WTC11 (cell line): ENCODE measurements at regions not wholly inside any gene's neighbourhood (a gene's known extent, or its start where the extent isn't known, plus 50 kb on each side); places are given as distances from the start of the nearest gene placed in this dataset.

Experiments used
- ATAC-seq: fragments of 200-7000 bp; cut with Tn5 transposase; 2 replicates; pipeline ENCODE4 v1.10.0; 2021; ENCODE audit warnings: mild to moderate bottlenecking, moderate library complexity
- CTCF ChIA-PET: fragments of 300-600 bp; sonication (Branson Sonifier 250); formaldehyde crosslinking; loops from one replicate; lab custom pipeline; 2021; ENCODE audit warnings: antibody characterized with exemption; lab: Charles Lee
- POLR2A ChIA-PET: fragments of 350-600 bp; sonication (Branson Sonifier 250); formaldehyde crosslinking; loops from one replicate; lab custom pipeline; 2021; ENCODE audit warnings: antibody characterized with exemption; lab: Charles Lee
- DNase-seq: peaks from one replicate; pipeline ENCODE4 v3.0.0; 2021; ENCODE audit warnings: low spot score
- H3K27ac Mint-ChIP-seq: 2 replicates; pipeline ENCODE4 v1.8.0; 2021; ENCODE audit warnings: mixed read lengths
- H3K27me3 Mint-ChIP-seq: 2 replicates; pipeline ENCODE4 v1.8.0; 2021; ENCODE audit warnings: low read depth, mild to moderate bottlenecking, moderate library complexity, mixed read lengths
- H3K36me3 Mint-ChIP-seq: 2 replicates; pipeline ENCODE4 v1.8.0; 2021; ENCODE audit warnings: mixed read lengths
- H3K4me1 Mint-ChIP-seq: 2 replicates; pipeline ENCODE4 v1.8.0; 2022; ENCODE audit warnings: mixed read lengths
- H3K4me3 Mint-ChIP-seq: 2 replicates; pipeline ENCODE4 v1.8.0; 2021; ENCODE audit warnings: mild to moderate bottlenecking, moderate library complexity, mixed read lengths
- H3K9me3 Mint-ChIP-seq: 2 replicates; pipeline ENCODE4 v1.8.0; 2021; ENCODE audit warnings: mixed read lengths
- AR ChIP-seq: fragments of 250-450 bp; sonication (Bioruptor Pico); IDR thresholded peaks from 2 replicates; pipeline ENCODE4 v1.9.0; 2021; ENCODE audit warnings: mild to moderate bottlenecking
- CREB1 ChIP-seq: sonication (generic); formaldehyde crosslinking; IDR thresholded peaks from 2 replicates; pipeline ENCODE4 v1.8.0; 2023; ENCODE audit warnings: mild to moderate bottlenecking, missing genetic modification reagents
- CREM ChIP-seq: sonication (generic); formaldehyde crosslinking; IDR thresholded peaks from 2 replicates; pipeline ENCODE4 v1.8.1; 2022; ENCODE audit warnings: mild to moderate bottlenecking, missing genetic modification reagents, moderate library complexity
- ELF4 ChIP-seq: sonication (generic); formaldehyde crosslinking; IDR thresholded peaks from 2 replicates; pipeline ENCODE4 v1.8.1; 2022; ENCODE audit warnings: low read depth, mild to moderate bottlenecking, moderate library complexity, missing genetic modification reagents
- HMGXB4 ChIP-seq: sonication (generic); formaldehyde crosslinking; IDR thresholded peaks from 2 replicates; pipeline ENCODE4 v1.8.1; 2023; ENCODE audit warnings: mild to moderate bottlenecking, moderate library complexity, missing genetic modification reagents
- IRF1 ChIP-seq: sonication (generic); formaldehyde crosslinking; IDR thresholded peaks from 2 replicates; pipeline ENCODE4 v1.8.0; 2023; ENCODE audit warnings: missing genetic modification reagents
- IRF2 ChIP-seq: sonication (generic); formaldehyde crosslinking; IDR thresholded peaks from 2 replicates; pipeline ENCODE4 v1.8.0; 2022; ENCODE audit warnings: low read depth, missing genetic modification reagents, borderline replicate concordance
- MLX ChIP-seq: sonication (generic); formaldehyde crosslinking; IDR thresholded peaks from 2 replicates; pipeline ENCODE4 v1.8.1; 2023; ENCODE audit warnings: mild to moderate bottlenecking, missing genetic modification reagents, moderate library complexity
- NR1H2 ChIP-seq: sonication (generic); formaldehyde crosslinking; IDR thresholded peaks from 2 replicates; pipeline ENCODE4 v1.9.0; 2021; ENCODE audit warnings: mild to moderate bottlenecking, moderate library complexity, missing genetic modification reagents
- NR3C1 ChIP-seq: sonication (generic); formaldehyde crosslinking; conservative IDR thresholded peaks from 2 replicates; pipeline ENCODE4 v1.8.1; 2023; ENCODE audit warnings: low read depth, mild to moderate bottlenecking, missing genetic modification reagents
- OVOL2 ChIP-seq: fragments of 250-450 bp; sonication (Bioruptor Pico); IDR thresholded peaks from 2 replicates; pipeline ENCODE4 v1.9.0; 2021; ENCODE audit warnings: mild to moderate bottlenecking, borderline replicate concordance
- SMAD4 ChIP-seq: sonication (generic); formaldehyde crosslinking; IDR thresholded peaks from 2 replicates; pipeline ENCODE4 v1.8.0; 2022; ENCODE audit warnings: mild to moderate bottlenecking, missing genetic modification reagents
- TEAD4 ChIP-seq: sonication (generic); formaldehyde crosslinking; IDR thresholded peaks from 2 replicates; pipeline ENCODE4 v1.8.0; 2022; ENCODE audit warnings: mild to moderate bottlenecking, missing genetic modification reagents
- USF1 ChIP-seq: sonication (generic); formaldehyde crosslinking; IDR thresholded peaks from 2 replicates; pipeline ENCODE4 v1.8.0; 2022; ENCODE audit warnings: mild to moderate bottlenecking, missing genetic modification reagents
- ZNF219 ChIP-seq: sonication (generic); formaldehyde crosslinking; IDR thresholded peaks from 2 replicates; pipeline ENCODE4 v1.8.0; 2023; ENCODE audit warnings: missing genetic modification reagents, mild to moderate bottlenecking, borderline replicate concordance
- ZNF232 ChIP-seq: sonication (generic); formaldehyde crosslinking; IDR thresholded peaks from 2 replicates; pipeline ENCODE4 v1.8.0; 2022; ENCODE audit warnings: mild to moderate bottlenecking, missing genetic modification reagents
- ZNF396 ChIP-seq: fragments of 250-450 bp; sonication (Bioruptor Pico); IDR thresholded peaks from 2 replicates; pipeline ENCODE4 v1.8.0; 2021; ENCODE audit warnings: mild to moderate bottlenecking, moderate library complexity, borderline replicate concordance
- ZNF532 ChIP-seq: fragments of 250-450 bp; sonication (Bioruptor Pico); IDR thresholded peaks from 2 replicates; pipeline ENCODE4 v1.9.0; 2021; ENCODE audit warnings: mild to moderate bottlenecking, borderline replicate concordance

GRCh38 chr3:29226706-29227105, 54.2 kb upstream of the RBMS3 start (continued):
- no peak for TF ChIP-seq OVOL2 (CRISPR knock-in tag)
- no peak for TF ChIP-seq IRF1
- TF ChIP-seq IRF2 (CRISPR knock-in tag), result no peak
- TF ChIP-seq USF1, result no peak
- TF ChIP-seq ZNF232 (CRISPR knock-in tag), result no peak

- no peaks in the 10 kb centered on the region for H3K36me3 Mint-ChIP-seq
- H3K4me3 Mint-ChIP-seq, result no peak overlapping the region
- ATAC-seq (no peak), DNase-seq (no peak)
- no peaks in the 10 kb centered on the region for H3K27me3 Mint-ChIP-seq
- ChIA-PET CTCF (no interaction called here), POLR2A (no interaction called here)
- peaks cover 7% of the 10 kb centered on the region for H3K9me3 Mint-ChIP-seq
- TF ChIP-seq SMAD4 (CRISPR knock-in tag) (no peak), ZNF219 (CRISPR knock-in tag) (no peak), ZNF532 (CRISPR knock-in tag) (no peak), NR3C1 (CRISPR knock-in tag) (no peak), NR1H2 (CRISPR knock-in tag) (no peak), AR (CRISPR knock-in tag) (no peak), ELF4 (CRISPR knock-in tag) (no peak), TEAD4 (CRISPR knock-in tag) (no peak), HMGXB4 (CRISPR knock-in tag) (no peak), CREB1 (no peak), ZNF396 (no peak), MLX (CRISPR knock-in tag) (no peak), USF1 (no peak), CREM (CRISPR knock-in tag) (no peak)
- H3K4me1 Mint-ChIP-seq, result no peaks in the 10 kb centered on the region
- no peak overlapping the region for H3K27ac Mint-ChIP-seq
These were observed 53.6 kb upstream of the RBMS3 start for GRCh38 chr3:29227307-29227706.
